Stimulated activated CD4-positive, alpha-beta T cell treated with anti-CD3 and anti-CD28 coated beads, Interleukin-15, amount 100 ng/mL, for 24 hours (primary cell): ENCODE measurements at regions not wholly inside any gene's neighbourhood (a gene's known extent, or its start where the extent isn't known, plus 50 kb on each side); places are given as distances from the start of the nearest gene placed in this dataset.
"Not testable (repeated sequence)": the region's sequence is repeated elsewhere in the genome, so short reads cannot be mapped to it uniquely, and the experiment has no call there.

ENCODE experiments used
- DNase-seq: peaks from one replicate; pipeline ENCODE4 v3.0.0-alpha.2; 2020

DNA sequence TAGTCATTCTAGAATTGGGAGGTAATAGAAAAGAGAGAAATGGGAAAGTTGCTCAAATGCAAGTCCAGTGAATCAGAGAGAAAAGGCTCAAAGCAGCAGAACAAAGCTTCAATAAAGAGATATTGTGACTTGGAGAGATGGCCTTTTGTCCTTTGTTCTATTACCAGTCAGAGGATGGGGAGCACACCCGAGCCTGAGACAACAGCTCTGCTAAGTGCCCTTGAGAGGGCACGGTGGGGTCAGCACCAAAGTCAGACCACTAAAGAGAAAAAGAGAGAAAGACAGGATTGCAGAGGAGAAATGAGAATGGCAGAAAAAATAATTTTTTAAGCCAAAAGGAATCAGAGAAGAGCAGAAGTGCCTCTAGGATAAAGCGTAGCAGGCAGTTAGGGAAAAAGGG is 553.1 kb downstream of the TTLL7 start:
- DNase-seq: not testable (repeated sequence)

DNA sequence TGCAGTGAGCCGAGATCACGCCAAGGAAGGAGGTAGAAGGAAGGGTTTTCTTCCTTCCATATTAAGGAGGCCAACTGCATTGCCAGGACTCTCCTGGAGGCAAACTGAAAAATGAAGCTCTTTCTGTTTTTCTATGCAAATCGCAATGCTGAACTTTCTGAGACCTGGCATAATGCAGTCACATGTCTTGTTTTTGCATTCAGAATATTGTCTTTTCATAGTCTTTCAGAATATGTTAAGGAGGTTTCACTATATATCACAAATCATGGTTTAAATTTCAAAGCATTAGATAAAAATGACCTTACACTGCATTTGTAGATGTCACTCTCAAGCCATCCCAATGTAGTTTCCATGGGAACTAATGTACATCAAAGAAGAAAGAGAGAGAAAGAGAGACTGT is 556.5 kb downstream of the TTLL7 start:
- not testable (repeated sequence) for DNase-seq

DNA sequence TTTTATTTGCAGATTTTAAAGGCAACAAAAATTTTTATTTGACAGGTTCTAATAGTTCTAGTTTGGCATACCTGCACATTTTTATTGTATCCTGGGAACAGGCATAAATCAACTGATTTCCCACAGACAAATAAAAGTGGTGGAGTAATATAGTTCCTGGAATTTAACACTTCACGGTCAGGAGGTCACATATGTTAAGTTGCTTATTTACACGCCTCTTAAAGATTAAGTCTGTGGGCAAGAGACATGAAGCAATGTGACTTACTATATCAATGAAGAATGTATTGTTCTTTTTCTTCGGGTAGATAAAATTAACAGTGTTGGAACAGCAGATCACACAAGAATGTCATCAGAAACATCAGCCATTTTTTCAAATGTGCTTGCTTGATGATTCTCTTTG is 558.3 kb downstream of the TTLL7 start:
- DNase-seq: not testable (repeated sequence)

DNA sequence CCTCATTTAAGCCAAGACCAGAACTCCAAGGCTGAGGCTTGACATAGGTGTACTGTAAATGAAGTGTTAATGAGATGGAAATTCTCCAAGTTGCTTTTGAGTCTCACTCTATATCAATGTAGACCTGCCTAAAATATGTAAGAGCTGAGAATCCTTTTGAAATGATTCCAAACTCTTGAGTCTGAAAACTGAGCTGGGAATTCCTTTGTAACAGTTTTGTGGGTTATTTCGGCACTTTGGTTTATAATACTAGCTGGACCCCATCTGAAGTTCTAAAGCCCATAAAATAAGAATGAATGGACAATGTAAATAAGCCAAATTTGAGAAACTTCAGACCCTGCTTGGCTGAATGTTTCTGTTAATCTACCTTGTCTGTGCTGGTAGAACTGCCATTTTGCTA is 558.9 kb downstream of the TTLL7 start:
- not testable (repeated sequence) for DNase-seq

DNA sequence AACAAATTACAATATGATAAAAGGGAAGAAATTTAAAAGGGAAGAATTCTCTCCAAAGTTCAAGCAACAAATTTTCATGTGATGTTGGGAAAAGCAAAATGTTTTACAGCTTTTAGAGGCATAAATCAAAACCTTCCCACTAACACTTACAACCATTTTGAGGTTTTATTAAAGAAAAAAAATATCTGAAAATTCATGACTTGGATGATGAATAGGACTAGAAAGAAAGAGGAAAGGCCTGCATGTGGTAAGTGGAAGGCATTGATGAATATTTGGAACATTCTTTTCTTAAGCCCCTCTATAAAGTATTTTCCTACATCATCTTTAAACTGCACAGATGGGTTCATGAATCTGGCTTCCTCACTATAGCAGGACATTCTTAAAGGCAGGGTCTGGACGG is 560.6 kb downstream of the TTLL7 start:
- not testable (repeated sequence) for DNase-seq

DNA sequence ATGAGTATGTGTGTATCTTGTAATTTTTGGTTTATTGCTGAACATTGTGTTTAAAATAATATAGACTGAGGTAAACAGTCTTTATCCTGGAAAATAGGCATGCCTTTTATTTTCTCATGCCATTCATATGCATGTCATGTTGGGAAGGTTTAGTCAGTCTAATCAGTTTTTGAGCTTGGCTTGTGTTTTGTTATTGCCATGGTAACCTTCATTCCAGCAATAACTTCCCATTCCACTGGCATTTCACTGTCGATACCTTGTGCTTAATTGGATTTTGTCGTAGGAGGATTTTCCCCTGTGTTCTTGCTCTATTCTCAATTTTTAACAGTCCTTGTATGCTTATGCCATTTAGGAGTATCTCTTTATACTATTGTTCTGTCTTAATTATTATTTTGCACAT is 563.6 kb downstream of the TTLL7 start:
- not testable (repeated sequence) for DNase-seq

DNA sequence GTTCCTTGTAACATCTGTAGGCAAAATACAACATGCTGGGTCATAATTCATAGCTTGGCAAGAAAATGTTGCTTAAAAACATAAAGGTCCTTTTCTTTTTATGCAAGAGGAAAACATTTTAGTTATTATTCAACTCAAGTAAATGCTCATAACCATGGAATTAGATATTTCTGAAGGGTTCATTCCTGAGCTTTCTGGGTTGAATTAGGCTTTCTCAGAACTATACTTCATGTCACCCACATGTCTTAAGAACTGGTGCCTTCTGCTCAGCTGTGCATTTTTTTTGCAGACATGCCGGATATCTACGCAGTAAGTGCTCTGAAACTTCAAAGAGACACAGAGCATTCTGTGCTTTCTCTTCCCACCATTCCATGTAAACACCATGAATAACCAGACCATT is 571.4 kb downstream of the TTLL7 start:
- DNase-seq: not testable (repeated sequence)

DNA sequence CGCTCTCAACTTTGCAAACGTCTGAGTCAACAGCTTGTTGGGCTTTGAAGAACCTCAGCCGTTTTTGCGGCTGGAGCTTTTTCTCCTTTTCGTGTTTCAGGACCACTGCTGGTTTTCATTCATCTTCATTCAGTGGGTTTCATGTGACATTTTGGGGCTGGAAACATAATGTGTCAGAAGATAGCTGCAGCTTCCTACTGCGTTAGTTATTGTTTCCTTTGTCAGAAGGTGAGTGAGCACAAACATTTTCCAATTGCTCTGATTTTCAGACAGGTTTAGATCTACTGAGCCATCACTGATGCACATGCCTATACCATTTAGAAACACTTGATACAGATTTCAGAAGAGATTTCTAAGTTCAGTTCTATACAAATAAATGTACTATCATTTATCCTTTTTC is 575.5 kb downstream of the TTLL7 start:
- DNase-seq: not testable (repeated sequence)

DNA sequence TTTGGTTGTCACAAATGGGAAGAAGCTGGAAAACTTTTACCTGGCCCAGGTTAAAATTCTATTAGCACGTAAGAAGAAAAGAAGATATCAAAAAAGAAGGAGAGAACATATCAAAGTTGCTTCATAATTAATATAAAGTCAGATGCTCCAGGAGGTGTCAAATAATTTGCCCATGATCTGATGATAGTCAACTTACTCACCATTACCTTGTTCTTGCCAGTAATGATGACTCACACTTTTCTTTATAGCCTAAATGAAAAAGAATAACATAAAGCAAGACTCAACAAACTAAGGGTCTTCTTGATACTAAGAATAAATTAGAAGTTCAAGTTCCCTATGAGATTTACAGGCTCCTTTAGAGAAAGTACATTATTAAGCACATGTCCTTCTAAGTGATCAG is 580.4 kb downstream of the TTLL7 start:
- no peak for DNase-seq

DNA sequence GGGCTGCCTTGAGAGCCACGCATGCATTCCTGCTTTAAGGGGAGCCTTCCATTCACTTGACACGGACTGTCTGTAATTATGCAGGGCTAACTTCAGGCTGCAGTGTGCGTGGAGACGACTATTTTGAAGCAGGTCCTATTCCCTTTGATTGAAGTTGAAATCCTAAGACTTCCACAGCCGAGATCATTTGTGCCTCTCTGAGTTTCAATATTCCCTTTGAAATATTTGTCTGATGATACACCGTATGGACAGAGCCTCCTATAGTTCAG is 585.2 kb downstream of the TTLL7 start:
- DNase-seq: not testable (repeated sequence)

DNA sequence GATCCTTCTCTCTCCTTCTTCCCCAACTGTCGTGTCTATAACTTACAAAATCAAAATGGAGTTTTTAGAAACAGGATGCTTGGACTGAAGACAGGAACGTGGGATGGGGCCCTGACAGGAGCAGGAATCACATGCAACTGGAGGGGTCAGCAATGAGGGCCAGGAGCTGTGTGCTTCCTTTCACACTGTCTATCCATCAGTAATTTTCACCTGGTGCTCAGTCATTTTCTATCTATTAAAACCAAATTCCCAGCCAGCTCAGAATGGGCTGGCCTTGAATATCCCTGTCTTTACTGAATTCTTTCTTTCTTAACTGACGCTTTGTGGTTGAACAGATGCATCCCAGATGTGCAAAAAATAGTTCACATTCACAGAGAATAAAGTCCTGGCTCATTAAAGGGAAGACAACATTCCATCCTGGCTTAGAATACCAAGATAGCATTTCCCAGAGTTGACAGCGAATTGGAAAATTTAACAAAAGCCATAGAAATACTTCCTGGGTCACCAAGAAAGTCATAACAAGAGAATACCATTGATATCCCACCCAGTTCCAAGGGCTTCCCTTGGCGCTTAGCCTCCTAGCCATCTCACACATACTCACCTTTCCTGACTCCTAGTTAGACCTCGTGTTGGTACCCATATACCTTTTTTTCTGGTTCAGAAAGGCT is 588.1 kb downstream of the TTLL7 start:
- not testable (repeated sequence) for DNase-seq

DNA sequence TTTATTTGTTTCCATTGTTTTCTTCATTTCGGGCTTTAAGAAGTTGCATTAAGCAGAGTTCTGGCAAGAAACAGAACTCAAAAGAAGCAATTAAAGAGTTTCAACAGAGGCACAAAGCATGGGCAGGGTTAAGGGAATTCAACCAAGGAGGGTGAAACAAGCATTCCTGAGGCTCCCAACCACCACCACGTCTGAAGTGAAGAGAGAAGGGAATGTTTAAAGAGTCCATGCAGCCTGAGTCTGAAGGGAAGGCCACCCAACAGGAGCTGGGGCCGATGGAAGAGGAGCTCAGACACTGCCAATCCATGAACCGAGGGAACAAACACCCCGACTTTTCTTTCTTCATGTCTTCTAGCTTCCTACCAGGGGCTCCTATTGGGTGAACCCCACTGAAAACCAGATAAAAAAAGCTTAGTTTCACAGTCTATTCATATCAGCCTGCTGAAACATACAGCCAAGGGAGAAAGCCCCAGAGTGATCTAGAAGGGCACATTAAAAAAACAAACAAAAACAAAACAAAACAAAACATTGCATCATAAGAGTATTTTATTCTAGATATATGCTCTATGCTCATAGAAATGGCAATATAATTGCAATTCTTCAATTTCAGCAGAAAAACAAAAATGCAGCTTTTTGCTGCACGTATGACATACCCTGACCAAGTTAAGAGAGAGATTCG is 592.1 kb downstream of the TTLL7 start:
- DNase-seq: not testable (repeated sequence)

DNA sequence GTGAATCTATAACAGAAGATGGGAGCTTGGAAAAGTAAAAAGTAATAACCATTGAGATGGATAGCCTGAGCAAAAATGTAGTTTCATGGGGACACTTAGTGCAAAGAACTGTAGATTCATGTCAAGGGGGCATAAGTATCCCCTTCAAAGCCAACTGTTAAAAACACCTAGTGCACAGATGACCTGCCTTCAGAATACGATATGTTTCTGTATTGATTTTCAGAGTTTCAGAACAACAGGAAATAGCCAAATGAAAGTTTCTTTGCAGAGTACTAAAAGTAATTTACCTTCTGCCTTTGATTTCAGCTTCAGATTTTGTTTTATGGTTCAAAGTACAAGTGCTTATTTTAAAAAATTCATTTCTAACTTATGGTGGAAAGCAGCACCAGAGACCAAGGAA is 593.1 kb downstream of the TTLL7 start:
- DNase-seq: not testable (repeated sequence)

DNA sequence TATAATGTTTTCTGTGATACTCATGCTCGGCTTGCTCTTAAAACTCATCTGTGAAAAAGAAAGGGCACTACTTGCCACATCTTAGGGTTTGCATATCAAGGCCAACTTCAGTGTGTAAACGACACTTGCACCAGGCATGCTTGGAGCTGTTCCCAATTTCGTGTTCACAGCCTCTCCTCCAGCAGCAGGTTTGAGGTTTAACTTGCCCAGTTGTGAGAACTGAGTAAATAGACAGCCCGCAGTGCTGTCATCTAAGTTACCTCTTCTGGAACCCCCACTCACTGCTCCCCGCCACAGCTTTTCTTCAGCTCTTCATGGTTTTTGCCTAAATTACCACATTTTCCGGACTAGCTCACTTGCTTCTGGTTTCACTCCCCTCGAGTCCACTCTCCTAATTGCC is 595.4 kb downstream of the TTLL7 start:
- DNase-seq: not testable (repeated sequence)

DNA sequence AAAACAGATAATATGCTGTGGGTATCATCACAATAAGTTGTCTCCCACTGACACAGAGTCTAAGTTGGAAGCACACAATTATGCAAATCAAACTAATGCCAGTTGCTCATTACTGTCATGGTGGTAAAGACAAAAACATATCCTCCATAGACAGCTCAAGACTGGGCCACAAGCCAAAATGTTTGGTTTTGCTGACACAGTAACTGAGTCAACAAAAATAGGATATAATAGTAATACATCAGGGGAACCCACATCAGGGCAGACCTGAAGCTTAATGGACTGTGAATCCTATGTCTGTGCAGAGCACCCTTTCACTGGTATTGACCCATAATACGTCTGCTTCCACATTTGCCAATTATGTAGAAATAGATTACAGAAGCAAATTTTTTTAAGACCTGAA is 597.8 kb downstream of the TTLL7 start:
- DNase-seq: not testable (repeated sequence)

DNA sequence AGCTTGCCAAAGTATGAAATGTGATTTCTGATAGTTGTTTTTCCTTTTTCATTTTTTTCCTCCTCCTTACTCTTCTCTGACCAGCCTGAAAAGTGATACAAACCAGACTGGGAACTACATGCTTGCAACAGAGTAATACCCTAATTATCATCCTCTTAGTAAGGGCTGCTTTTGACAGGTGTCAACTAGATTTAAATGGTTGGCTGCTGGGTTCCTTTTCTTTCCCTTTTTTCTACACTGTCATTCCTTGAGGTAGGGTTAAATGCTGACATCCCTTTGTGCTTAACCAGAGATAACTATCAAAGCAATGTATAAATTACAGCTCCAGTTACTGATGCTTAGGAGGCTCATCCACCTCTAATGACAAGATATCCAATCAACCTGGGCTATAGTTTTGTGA is 598.8 kb downstream of the TTLL7 start:
- not testable (repeated sequence) for DNase-seq

DNA sequence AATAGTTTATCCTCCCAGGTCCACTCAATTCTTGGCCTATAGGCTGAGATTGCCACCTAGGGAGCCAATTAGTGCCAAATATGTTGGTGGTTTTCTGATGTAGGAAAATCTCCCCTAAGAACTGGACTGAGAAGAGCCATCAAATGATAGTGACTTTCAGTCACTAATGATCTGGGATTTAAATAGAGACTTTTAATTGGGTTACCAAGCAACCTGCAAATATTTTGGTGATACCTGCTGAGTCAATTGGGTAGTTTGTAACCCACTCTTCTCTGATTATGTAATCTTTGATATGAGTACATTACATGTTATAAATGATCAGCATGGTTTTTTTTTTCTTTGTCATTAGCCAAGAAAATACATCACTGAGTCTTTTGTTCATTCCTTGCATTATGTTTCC is 600.8 kb downstream of the TTLL7 start:
- DNase-seq: not testable (repeated sequence)

DNA sequence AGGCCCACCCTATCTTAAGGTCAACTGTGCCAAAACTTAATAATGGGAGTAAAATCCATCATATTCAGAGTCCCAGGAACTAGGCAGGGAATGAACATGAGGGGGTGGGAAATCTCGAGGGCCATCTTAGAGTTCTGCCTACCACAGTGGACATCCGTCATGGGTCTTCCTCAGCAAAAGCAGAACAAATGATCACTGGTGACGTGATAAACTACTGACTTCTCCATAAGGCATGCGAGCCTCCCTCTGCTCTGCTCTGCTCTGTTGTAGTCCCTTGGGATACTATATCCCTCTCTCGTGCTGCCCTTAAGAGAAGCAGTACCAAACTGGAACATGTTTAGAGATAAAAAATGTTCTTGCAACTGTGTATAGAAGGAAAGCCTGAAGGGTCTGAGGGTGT is 603.8 kb downstream of the TTLL7 start:
- not testable (repeated sequence) for DNase-seq

DNA sequence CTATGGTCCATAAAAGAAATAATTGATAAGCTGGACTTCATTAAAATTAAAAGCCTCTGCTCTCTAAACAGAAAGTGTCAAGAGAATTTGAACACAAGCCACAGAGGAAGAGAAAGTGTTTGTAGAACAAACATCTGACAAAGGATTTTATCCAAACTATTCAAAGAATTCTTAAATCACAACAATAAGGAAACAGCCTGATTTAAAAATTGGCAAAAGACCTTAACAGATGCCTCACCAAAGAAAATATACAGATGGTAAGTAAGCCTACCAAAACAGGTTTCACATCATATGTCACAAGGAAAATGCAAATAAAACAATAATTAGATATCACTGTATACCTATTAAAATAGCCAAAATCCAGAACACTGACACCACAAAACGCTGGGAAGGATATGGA is 612.0 kb downstream of the TTLL7 start:
- not testable (repeated sequence) for DNase-seq

DNA sequence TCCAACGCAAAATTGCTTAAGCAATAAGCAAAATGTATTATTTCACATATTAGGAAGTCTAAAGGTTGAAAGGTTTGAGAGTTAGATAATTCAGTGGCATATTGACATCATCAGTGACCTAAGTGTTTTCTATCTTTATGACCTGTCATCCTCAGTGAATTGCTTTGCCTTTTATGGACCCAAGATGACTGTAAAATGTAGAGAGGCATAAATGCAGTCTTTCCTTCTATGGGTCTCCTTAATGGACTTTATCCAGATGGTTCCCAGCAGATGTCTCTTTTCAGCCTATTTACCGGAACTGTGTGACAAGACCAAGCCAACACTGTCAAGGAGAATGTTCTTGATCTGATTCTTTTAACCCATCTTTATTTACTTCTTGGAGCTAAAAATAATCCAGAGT is 615.8 kb downstream of the TTLL7 start:
- DNase-seq: not testable (repeated sequence)

DNA sequence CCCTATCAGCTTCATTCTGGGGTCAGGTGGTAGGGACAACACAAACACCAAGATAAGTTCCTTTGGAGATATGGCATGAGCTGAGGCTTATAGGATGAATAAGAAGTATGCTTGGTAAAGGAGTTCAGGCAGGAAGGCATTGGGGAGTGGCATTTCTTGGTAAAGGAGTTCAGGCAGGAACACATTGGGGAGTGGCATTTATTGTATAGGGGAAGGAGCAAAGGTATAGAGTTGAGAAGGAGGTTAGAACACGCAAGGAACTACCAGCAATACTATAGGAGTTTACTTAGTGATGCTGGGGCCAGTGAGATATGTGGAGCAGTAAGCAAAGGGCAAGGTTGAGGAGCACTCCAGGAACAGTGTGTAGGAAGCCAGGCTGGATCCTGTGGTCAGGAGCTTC is 625.9 kb downstream of the TTLL7 start:
- DNase-seq: not testable (repeated sequence)

DNA sequence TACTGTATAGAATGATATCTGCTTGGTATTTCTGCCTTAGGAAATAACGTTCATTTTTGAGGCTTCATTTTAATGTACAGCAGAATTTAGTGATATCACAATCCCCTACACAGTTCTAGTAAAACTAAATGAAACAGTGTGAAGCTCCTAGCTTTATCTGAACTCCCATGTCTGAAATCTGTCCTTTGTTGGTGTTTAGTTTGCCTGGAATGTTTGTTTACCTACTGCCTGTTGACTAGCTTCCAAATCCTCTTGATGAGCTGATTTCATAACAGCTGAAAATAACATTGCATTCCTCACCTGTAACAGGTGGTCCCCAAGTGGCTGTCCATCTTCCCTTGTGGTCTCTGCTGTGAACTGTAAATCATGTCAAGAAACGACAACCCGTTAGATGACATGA is 629.1 kb downstream of the TTLL7 start:
- DNase-seq: not testable (repeated sequence)

DNA sequence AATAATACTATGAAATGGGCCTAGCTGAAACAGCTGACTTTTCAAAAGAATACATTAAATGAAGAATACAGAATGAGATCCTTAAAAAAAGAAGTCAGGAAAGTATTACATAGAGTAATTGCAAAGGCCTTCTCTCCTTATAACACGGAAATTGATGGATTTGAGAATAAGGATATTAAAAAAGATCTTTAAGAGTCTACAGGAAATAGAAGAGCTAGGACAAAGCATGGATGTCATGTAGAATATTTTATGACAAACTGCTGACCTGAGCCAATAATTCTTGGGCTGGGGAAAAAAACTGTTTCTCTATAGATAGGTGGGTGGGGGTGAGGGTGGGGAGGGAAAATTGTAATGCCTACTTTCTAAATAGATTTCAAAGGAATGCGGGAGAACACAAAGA is 633.6 kb downstream of the TTLL7 start:
- DNase-seq: not testable (repeated sequence)

DNA sequence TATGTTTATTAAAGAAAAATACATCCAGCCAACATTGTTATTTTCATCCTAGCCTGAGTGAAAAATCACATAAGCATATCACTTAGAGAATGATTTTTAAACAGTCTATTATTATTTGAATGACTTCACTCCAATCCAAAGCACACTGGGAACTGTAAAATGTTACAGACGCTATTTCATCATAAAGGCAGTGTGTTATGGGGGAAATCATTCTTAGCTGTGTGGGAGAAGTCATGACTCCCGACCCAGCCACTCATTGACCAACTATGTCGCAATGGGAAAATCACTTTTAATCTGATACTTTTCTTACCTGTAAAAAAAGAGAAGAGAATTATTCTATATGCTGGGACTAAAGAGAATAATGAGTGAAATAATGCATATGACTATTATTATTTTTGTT is 653.6 kb downstream of the TTLL7 start:
- not testable (repeated sequence) for DNase-seq

DNA sequence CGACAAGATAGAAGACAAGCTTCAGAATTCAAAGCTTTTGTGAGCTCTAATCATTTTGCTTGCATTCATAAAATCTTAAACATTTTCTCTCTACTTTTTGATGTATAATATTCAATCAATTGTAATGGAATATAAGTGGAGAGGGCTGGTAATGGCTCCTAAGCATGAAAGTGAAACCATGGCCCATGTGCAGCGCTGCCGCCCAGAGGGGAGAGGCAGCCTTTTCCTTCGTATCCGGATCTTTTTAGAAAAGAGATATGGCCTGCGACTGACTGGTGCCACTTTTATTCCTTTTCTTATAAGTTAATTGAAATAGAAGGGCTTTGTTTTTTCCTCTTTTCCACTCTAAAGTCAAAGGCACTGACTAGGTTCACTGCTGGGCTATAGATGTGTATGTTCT is 655.2 kb downstream of the TTLL7 start:
- not testable (repeated sequence) for DNase-seq
